Sigmoid colon (tissue), 4 donors: ENCODE measurements at regions not wholly inside any gene's neighbourhood (a gene's known extent, or its start where the extent isn't known, plus 50 kb on each side); places are given as distances from the start of the nearest gene placed in this dataset.

Experiments
- CTCF ChIP-seq, 4 experiments: fragments of 450-650 bp in 3 of 4; fragments of 200-600 bp in 1 of 4; IDR thresholded peaks; one replicate each; pipeline ENCODE4 v1.5.1; 2016 to 2019; ENCODE audit warnings: antibody characterized with exemption in 4 of 4, mild to moderate bottlenecking in 3 of 4, moderate library complexity in 2 of 4
- EP300 ChIP-seq, 4 donors: sonication (generic); formaldehyde crosslinking; IDR thresholded peaks; one replicate each; pipeline ENCODE4 v1.6.1; 2017; ENCODE audit warnings: antibody characterized with exemption in 4 of 4
- POLR2A ChIP-seq, 2 donors: fragments of 450-650 bp; IDR thresholded peaks; one replicate each; pipeline ENCODE4 v1.6.1; 2016; ENCODE audit warnings: antibody characterized with exemption in 2 of 2, mild to moderate bottlenecking in 2 of 2, moderate library complexity in 2 of 2

- TF ChIP-seq CTCF (IDR thresholded peaks at IDR 0.05), result no peak
- no peak for TF ChIP-seq EP300 (IDR thresholded peaks at IDR 0.05)
- TF ChIP-seq POLR2A (IDR thresholded peaks at IDR 0.05), result no peak
Measured at GRCh38 chr13:109651311-109651710, 135.1 kb downstream of the IRS2 start.
